ENCODE measurements at regions not wholly inside any gene's neighbourhood (a gene's known extent, or its start where the extent isn't known, plus 50 kb on each side); places are given as distances from the start of the nearest gene placed in this dataset.

GRCh38 chr14:94936901-94937685, 167.2 kb upstream of the GSC start:
- no peak for DNase-seq
- no peak for TF ChIP-seq CTCF (IDR thresholded peaks at IDR 0.05; ENCODE audit: low read depth, low read length, missing control alignments)
- in situ Hi-C loops (cut with HindIII; ENCODE audit: low pct_ligation_motif_present, low sequenced_read_pairs): no loop called here
- H3K27ac ChIP-seq: no peak overlapping the region
- H3K4me3 ChIP-seq (ENCODE audit: low read depth, low read length): no peak overlapping the region
- H3K36me3 ChIP-seq (replicated peaks): no peaks in the 10 kb centered on the region
- peaks cover 7% of the 10 kb centered on the region for H3K27me3 ChIP-seq (replicated peaks)

GRCh38 chr14:94936401-94936892, 166.5 kb upstream of the GSC start:
- TF ChIP-seq CTCF (IDR thresholded peaks at IDR 0.05; ENCODE audit: low read depth, low read length, missing control alignments): no peak
- DNase-seq: no peak
- Histone ChIP-seq H3K36me3 (replicated peaks) (no peaks in the 10 kb centered on the region), H3K27me3 (replicated peaks) (peaks cover 7% of the 10 kb centered on the region), H3K4me3 (ENCODE audit: low read depth, low read length) (no peak overlapping the region), H3K27ac (no peak overlapping the region)
- in situ Hi-C loops (cut with HindIII; ENCODE audit: low pct_ligation_motif_present, low sequenced_read_pairs): no loop called here

- no peak for TF ChIP-seq CTCF (IDR thresholded peaks at IDR 0.05; ENCODE audit: low read depth, low read length, missing control alignments)
Observed at GRCh38 chr14:94935706-94936300, 165.9 kb upstream of the GSC start.

GRCh38 chr14:94934276-94934810, 164.4 kb upstream of the GSC start:
- no peak for TF ChIP-seq CTCF (IDR thresholded peaks at IDR 0.05; ENCODE audit: low read depth, low read length, missing control alignments)
- no peak for DNase-seq
- in situ Hi-C loops (cut with HindIII; ENCODE audit: low pct_ligation_motif_present, low sequenced_read_pairs): no loop called here

More at GRCh38 chr14:94935706-94936300, 165.9 kb upstream of the GSC start:
- DNase-seq: no peak
- Histone ChIP-seq H3K4me3 (ENCODE audit: low read depth, low read length) (no peak overlapping the region), H3K27me3 (replicated peaks) (peaks cover 7% of the 10 kb centered on the region), H3K27ac (no peak overlapping the region), H3K36me3 (replicated peaks) (no peaks in the 10 kb centered on the region)
- in situ Hi-C loops (cut with HindIII; ENCODE audit: low pct_ligation_motif_present, low sequenced_read_pairs): no loop called here

GRCh38 chr14:94933486-94933885, 163.6 kb upstream of the GSC start:
- in situ Hi-C loops (cut with HindIII; ENCODE audit: low pct_ligation_motif_present, low sequenced_read_pairs): no loop called here
- Histone ChIP-seq H3K4me3 (ENCODE audit: low read depth, low read length) (no peak overlapping the region), H3K27me3 (replicated peaks) (peaks cover 7% of the 10 kb centered on the region), H3K36me3 (replicated peaks) (no peaks in the 10 kb centered on the region), H3K27ac (no peak overlapping the region)
- TF ChIP-seq CTCF (IDR thresholded peaks at IDR 0.05; ENCODE audit: low read depth, low read length, missing control alignments): no peak
- no peak for DNase-seq

More at GRCh38 chr14:94934276-94934810, 164.4 kb upstream of the GSC start:
- Histone ChIP-seq H3K4me3 (ENCODE audit: low read depth, low read length) (no peak overlapping the region), H3K27ac (no peak overlapping the region), H3K36me3 (replicated peaks) (no peaks in the 10 kb centered on the region), H3K27me3 (replicated peaks) (peaks cover 7% of the 10 kb centered on the region)

Data from brain microvascular endothelial cell (primary cell).